Ascending aorta (tissue), 2 donors: ENCODE measurements at regions not wholly inside any gene's neighbourhood (a gene's known extent, or its start where the extent isn't known, plus 50 kb on each side); places are given as distances from the start of the nearest gene placed in this dataset.

ENCODE experiments used
- DNase-seq, 2 donors: peaks; one replicate each; pipeline ENCODE4 v3.0.0-alpha.2; 2019; ENCODE audit warnings: low spot score in 2 of 2
- H3K27ac ChIP-seq, 2 donors: fragments of 200-600 bp; sonication (generic); one replicate each; pipeline ENCODE4 v1.5.1; 2016 to 2017; ENCODE audit warnings: mild to moderate bottlenecking in 1 of 2
- H3K27me3 ChIP-seq: fragments of 200-600 bp; sonication (generic); one replicate; pipeline ENCODE4 v1.5.1; 2017
- H3K36me3 ChIP-seq, 2 donors: fragments of 200-600 bp; sonication (generic); one replicate each; pipeline ENCODE4 v1.5.1; 2016
- H3K4me1 ChIP-seq, 2 donors: fragments of 200-600 bp; sonication (generic); one replicate each; pipeline ENCODE4 v1.5.1; 2016 to 2017; ENCODE audit warnings: mild to moderate bottlenecking in 1 of 2
- H3K4me3 ChIP-seq, 2 donors: fragments of 200-600 bp; sonication (generic); one replicate each; pipeline ENCODE4 v1.5.1; 2016 to 2017; ENCODE audit warnings: mild to moderate bottlenecking in 1 of 2
- H3K9me3 ChIP-seq, 2 donors: fragments of 200-600 bp; sonication (generic); one replicate each; pipeline ENCODE4 v1.5.1; 2016
- CTCF ChIP-seq, 3 experiments: fragments of 200-600 bp in 2 of 3; fragments of 450-650 bp in 1 of 3; sonication (generic) in 2 of 3; IDR thresholded peaks; one replicate each; pipeline ENCODE4 v1.5.1; 2016 to 2019; ENCODE audit warnings: antibody characterized with exemption in 3 of 3, mild to moderate bottlenecking in 1 of 3, moderate library complexity in 1 of 3
- intact Hi-C: fragments of 100-400 bp; cut with DNase I; formaldehyde crosslinking; loops from one replicate; pipeline ENCODE4 v1.15.1; 2023

- intact Hi-C loops, result no loop called here
- Histone ChIP-seq H3K4me3 (no peak overlapping the region), H3K27ac (no peak overlapping the region), H3K9me3 (no peaks in the 10 kb centered on the region), H3K4me1 (peaks cover 0 to 16% of the 10 kb centered on the region in 2 donors), H3K27me3 (no peaks in the 10 kb centered on the region), H3K36me3 (no peaks in the 10 kb centered on the region)
- DNase-seq, result no peak
- no peak for TF ChIP-seq CTCF (IDR thresholded peaks at IDR 0.05)
These were observed 290.9 kb upstream of the LDB2 start for GRCh38 chr4:17189401-17189720.

GRCh38 chr4:17188547-17189400 is 290.3 kb upstream of the LDB2 start:
- intact Hi-C loops, result no loop called here
- no peak for TF ChIP-seq CTCF (IDR thresholded peaks at IDR 0.05)

GRCh38 chr4:17188125-17188524 is 289.7 kb upstream of the LDB2 start:
- no peak for TF ChIP-seq CTCF (IDR thresholded peaks at IDR 0.05)
- H3K27me3 ChIP-seq, result no peaks in the 10 kb centered on the region
- intact Hi-C loops, result no loop called here
- H3K4me3 ChIP-seq, result no peak overlapping the region
- DNase-seq, result no peak
- no peaks in the 10 kb centered on the region for H3K9me3 ChIP-seq
- H3K27ac ChIP-seq, result no peak overlapping the region
- peaks cover 0 to 16% of the 10 kb centered on the region in 2 donors for H3K4me1 ChIP-seq
- no peaks in the 10 kb centered on the region for H3K36me3 ChIP-seq

More at GRCh38 chr4:17188547-17189400, 290.3 kb upstream of the LDB2 start:
- H3K36me3 ChIP-seq, result no peaks in the 10 kb centered on the region
- no peak for DNase-seq
- peaks cover 0 to 16% of the 10 kb centered on the region in 2 donors for H3K4me1 ChIP-seq
- H3K9me3 ChIP-seq, result no peaks in the 10 kb centered on the region
- no peak overlapping the region for H3K4me3 ChIP-seq
- H3K27me3 ChIP-seq, result no peaks in the 10 kb centered on the region
- H3K27ac ChIP-seq, result no peak overlapping the region

- Histone ChIP-seq H3K4me3 (no peak overlapping the region), H3K27me3 (no peaks in the 10 kb centered on the region), H3K27ac (no peak overlapping the region), H3K36me3 (no peaks in the 10 kb centered on the region), H3K4me1 (peaks cover 0 to 16% of the 10 kb centered on the region in 2 donors), H3K9me3 (no peaks in the 10 kb centered on the region)
- no peak for TF ChIP-seq CTCF (IDR thresholded peaks at IDR 0.05)
- no peak for DNase-seq
- intact Hi-C loops, result no loop called here
These were observed 288.6 kb upstream of the LDB2 start for GRCh38 chr4:17187003-17187402.

GRCh38 chr4:17182888-17183287 is 284.4 kb upstream of the LDB2 start:
- intact Hi-C loops, result no loop called here
- no peak for TF ChIP-seq CTCF (IDR thresholded peaks at IDR 0.05)
- no peak overlapping the region for H3K27ac ChIP-seq
- no peaks in the 10 kb centered on the region for H3K9me3 ChIP-seq
- no peaks in the 10 kb centered on the region for H3K36me3 ChIP-seq
- H3K4me3 ChIP-seq, result no peak overlapping the region
- no peaks in the 10 kb centered on the region for H3K27me3 ChIP-seq
- peaks cover 0 to 6% of the 10 kb centered on the region in 2 donors for H3K4me1 ChIP-seq
- DNase-seq, result no peak
